ENCODE measurements at regions not wholly inside any gene's neighbourhood (a gene's known extent, or its start where the extent isn't known, plus 50 kb on each side); places are given as distances from the start of the nearest gene placed in this dataset.

DNA sequence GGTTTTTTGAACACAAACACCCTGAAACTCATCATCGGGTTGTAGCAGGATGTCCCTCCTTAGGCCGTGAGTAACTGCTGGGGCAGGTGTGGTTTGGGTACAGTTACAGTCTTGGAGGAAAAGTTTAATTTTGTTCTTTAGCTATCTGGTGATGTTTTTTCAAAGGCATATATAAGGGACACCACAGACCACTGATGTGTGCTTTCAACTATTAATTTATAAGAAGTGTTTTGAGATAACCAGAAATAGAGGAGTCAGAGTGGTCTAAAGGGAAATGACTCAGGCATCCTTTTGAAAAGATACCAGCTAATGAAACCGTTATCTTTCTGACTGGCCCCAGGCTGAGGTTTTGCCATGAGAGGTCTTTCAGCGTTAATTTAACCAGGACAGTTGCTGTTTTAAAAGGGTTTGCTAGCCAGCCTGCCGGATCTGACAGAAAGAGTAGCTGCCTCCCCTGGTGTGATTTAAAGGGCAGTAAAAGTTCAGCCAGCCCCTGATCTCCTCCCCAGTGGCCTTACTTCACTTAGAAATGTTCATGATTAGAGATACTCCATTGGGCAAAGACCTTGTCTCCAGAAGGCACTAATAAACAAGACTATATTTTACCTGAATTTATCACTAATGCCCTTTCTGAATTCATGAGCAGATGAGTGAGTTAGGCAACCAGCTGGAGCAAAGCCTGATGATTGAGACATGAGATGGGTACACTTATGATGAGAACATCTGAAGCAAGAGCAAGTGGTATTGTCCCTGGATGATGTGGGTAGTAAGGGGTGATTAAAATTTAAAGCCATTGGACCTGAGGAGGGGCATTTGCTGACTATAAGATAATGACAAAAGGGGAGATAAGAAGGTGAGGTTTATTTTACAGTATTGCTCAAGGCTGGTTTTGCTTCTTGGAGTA, 482.5 kb upstream of the TBL1XR1 start:
- no peak for TF ChIP-seq EZH2 (IDR thresholded peaks at IDR 0.05; ENCODE audit: borderline replicate concordance, insufficient read depth, low read depth, low read length, poor library complexity, severe bottlenecking)
- TF ChIP-seq, protein P1, sequence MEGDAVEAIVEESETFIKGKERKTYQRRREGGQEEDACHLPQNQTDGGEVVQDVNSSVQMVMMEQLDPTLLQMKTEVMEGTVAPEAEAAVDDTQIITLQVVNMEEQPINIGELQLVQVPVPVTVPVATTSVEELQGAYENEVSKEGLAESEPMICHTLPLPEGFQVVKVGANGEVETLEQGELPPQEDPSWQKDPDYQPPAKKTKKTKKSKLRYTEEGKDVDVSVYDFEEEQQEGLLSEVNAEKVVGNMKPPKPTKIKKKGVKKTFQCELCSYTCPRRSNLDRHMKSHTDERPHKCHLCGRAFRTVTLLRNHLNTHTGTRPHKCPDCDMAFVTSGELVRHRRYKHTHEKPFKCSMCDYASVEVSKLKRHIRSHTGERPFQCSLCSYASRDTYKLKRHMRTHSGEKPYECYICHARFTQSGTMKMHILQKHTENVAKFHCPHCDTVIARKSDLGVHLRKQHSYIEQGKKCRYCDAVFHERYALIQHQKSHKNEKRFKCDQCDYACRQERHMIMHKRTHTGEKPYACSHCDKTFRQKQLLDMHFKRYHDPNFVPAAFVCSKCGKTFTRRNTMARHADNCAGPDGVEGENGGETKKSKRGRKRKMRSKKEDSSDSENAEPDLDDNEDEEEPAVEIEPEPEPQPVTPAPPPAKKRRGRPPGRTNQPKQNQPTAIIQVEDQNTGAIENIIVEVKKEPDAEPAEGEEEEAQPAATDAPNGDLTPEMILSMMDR (IDR thresholded peaks at IDR 0.05), result no peak
